ENCODE measurements at regions not wholly inside any gene's neighbourhood (a gene's known extent, or its start where the extent isn't known, plus 50 kb on each side); places are given as distances from the start of the nearest gene placed in this dataset.

DNA sequence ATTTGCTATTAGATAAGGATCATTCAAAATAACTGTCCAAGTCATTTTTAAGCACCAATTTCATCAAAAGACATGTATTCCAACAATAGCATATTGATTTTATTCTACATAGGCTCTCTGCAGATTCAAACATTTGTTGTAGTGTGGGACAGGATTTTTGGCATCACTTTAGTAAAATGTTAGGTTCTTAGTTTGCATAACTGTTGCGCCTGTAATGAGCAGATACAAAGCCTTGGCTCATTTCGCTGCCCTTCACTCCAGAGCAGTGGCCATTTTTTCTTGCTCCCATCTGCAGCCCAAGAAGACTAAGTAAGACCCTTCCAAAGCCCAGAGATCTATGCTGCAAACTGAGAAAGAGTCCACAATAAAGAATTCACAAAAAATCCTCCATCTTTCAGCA, 446.0 kb upstream of the MPDZ start:
- TF ChIP-seq, protein P1, sequence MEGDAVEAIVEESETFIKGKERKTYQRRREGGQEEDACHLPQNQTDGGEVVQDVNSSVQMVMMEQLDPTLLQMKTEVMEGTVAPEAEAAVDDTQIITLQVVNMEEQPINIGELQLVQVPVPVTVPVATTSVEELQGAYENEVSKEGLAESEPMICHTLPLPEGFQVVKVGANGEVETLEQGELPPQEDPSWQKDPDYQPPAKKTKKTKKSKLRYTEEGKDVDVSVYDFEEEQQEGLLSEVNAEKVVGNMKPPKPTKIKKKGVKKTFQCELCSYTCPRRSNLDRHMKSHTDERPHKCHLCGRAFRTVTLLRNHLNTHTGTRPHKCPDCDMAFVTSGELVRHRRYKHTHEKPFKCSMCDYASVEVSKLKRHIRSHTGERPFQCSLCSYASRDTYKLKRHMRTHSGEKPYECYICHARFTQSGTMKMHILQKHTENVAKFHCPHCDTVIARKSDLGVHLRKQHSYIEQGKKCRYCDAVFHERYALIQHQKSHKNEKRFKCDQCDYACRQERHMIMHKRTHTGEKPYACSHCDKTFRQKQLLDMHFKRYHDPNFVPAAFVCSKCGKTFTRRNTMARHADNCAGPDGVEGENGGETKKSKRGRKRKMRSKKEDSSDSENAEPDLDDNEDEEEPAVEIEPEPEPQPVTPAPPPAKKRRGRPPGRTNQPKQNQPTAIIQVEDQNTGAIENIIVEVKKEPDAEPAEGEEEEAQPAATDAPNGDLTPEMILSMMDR (conservative IDR thresholded peaks at IDR 0.05; ENCODE audit: low read depth, low read length) = no peak
- no peak overlapping the region for H3K4me3 ChIP-seq (ENCODE audit: low read length)
- no peak for DNase-seq (ENCODE audit: low read depth)

- no peak for DNase-seq (ENCODE audit: low read depth)
- no peak overlapping the region for H3K4me3 ChIP-seq (ENCODE audit: low read length)
- TF ChIP-seq, protein P1 (conservative IDR thresholded peaks at IDR 0.05; ENCODE audit: low read depth, low read length) = no peak
These were observed 442.2 kb upstream of the MPDZ start for GRCh38 chr9:13721481-13722235.

DNA sequence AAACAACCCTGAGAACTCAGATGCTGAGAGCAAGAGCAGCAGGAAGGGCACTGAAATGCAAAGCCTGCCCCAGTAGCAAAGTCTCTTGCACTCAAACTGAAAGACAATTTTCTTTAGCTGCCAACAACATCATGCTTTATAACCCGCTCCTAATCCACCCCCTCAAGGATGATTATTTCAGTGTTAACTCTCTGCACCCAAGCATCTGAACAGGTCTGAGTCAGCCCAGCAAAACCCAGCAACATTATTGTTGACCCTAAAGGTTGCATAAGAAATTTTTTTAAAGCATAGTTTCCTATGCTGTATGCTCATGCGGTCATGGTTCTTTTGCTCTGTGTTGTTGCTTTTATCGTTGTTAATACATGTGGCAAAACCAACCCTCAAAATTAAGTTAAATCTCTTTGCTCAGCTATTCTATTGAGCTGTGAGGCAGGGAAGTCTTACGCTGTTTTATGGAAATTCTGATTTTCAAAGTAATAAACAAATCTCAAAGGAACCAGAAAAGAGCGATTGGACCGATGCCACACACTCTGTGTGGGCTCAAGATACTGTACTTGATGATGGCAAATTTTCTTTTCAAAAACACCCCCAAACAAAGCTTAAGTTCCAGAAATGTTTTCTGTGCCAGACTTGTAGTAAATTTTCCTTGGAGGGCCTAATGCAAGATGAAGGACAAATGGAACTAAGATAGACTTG, 440.6 kb upstream of the MPDZ start:
- TF ChIP-seq, protein P1 (conservative IDR thresholded peaks at IDR 0.05; ENCODE audit: low read depth, low read length) = no peak
- peak; percentile 63 for DNase-seq (ENCODE audit: low read depth)
- no peak overlapping the region for H3K4me3 ChIP-seq (ENCODE audit: low read length)

DNA sequence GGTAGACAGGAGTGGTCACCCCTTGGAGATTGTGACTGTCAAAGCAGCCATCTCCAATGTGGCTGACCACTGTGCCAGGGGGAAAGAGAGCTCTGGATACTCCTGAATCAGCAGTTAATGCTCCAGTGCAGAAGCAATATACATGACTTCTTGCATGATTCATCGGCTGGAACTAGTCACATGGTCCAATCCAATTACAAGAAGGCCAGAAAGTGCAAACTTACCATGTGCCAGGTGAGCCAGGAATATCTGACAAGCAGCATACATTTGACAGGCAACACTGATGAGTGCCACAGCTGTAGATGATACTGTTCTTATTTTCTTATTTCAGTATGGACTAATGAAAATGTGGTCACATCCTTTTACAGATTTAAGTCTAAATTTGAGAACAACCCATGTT, 440.0 kb upstream of the MPDZ start:
- DNase-seq (ENCODE audit: low read depth) = peak; percentile 30
- no peak overlapping the region for H3K4me3 ChIP-seq (ENCODE audit: low read length)
- TF ChIP-seq, protein P1 (conservative IDR thresholded peaks at IDR 0.05; ENCODE audit: low read depth, low read length) = no peak

DNA sequence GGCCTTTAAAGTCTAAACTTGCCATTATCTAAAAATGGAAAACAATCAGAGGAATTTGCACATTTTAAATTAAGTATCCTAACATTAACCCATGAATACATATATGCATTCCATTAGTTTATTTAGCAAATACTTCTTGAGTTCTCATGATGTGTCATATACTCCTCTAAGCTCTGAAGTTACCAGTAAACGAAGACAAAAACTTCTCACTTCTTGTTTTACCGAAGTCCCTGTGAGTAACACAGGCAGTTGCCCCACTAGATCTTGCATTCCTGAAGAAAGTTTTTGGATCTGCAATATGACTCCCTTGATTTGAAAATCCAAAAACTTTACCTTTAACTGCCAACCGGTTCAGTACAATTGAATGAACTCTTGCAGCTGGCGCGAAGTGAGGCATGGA, 439.0 kb upstream of the MPDZ start:
- TF ChIP-seq, protein P1 (conservative IDR thresholded peaks at IDR 0.05; ENCODE audit: low read depth, low read length) = no peak
- DNase-seq (ENCODE audit: low read depth) = no peak
- H3K4me3 ChIP-seq (ENCODE audit: low read length) = no peak overlapping the region

GRCh38 chr9:13718086-13718485, 438.6 kb upstream of the MPDZ start:
- DNase-seq (ENCODE audit: low read depth) = no peak
- TF ChIP-seq, protein P1 (conservative IDR thresholded peaks at IDR 0.05; ENCODE audit: low read depth, low read length) = no peak
- no peak overlapping the region for H3K4me3 ChIP-seq (ENCODE audit: low read length)
